ENCODE measurements at regions not wholly inside any gene's neighbourhood (a gene's known extent, or its start where the extent isn't known, plus 50 kb on each side); places are given as distances from the start of the nearest gene placed in this dataset.
A peak's percentile ranks its signal among the peaks of the same experiment; 100 is the strongest.

DNA sequence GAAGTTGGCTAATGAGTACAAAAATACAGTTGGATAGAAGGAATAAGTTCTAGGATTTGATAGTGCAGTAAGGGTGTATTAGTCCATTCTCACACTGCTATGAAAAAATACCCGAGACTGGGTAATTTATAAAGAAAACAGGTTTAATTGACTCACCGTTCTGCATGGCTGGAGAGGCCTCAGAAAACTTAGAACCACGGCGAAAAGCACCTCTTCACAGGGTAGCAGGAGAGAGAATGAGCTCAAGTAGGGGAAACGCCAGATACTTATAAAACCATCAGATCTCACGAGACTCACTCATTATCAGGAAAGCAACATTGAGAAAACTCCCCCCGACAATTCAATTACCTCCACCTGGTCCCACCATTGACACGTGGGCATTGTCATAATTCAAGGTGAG is 483.3 kb downstream of the TUSC7 start:
- 90 to 100% methylated on average over 1 to 8 of the region's 8 CpGs for WGBS, 2 experiments (ENCODE audit: insufficient coverage in 1 of 2, insufficient read length in 1 of 2)
- Mint-ChIP-seq H3K27me3 (ENCODE audit: insufficient read depth) (no peaks in the 10 kb centered on the region), H3K9me3 (no peaks in the 10 kb centered on the region), H3K4me3 (no peak overlapping the region), H3K27ac (no peak overlapping the region), H3K36me3 (ENCODE audit: low read depth) (no peaks in the 10 kb centered on the region), H3K4me1 (peaks cover 19% of the 10 kb centered on the region)
- Histone ChIP-seq H3K4me1 (ENCODE audit: control insufficient read depth, insufficient read depth, low read length) (peaks cover 4% of the 10 kb centered on the region), H3K27ac (ENCODE audit: low read depth, low read length) (no peak overlapping the region), H3K9me3 (ENCODE audit: control insufficient read depth, low read length) (no peaks in the 10 kb centered on the region), H3K4me3 (ENCODE audit: low read length) (no peak overlapping the region), H3K9ac (ENCODE audit: extremely low read depth, low read length, poor library complexity, severe bottlenecking) (no peak overlapping the region), H3K36me3 (ENCODE audit: control insufficient read depth, insufficient read depth, low read length) (no peaks in the 10 kb centered on the region), H3K27me3 (ENCODE audit: control insufficient read depth, insufficient read depth, low read length, poor library complexity, severe bottlenecking) (no peaks in the 10 kb centered on the region)
- no peak for DNase-seq
- TF ChIP-seq CTCF (conservative IDR thresholded peaks at IDR 0.05) = no peak

GRCh38 chr3:117193390-117193789 is 483.8 kb downstream of the TUSC7 start:
- peak; percentile 76 for TF ChIP-seq CTCF (conservative IDR thresholded peaks at IDR 0.05)
- no peaks in the 10 kb centered on the region for H3K9me3 Mint-ChIP-seq
- 62% methylated on average over 1 of the region's 2 CpGs; no CpG with 5 or more reads in 1 of the 2 experiments for WGBS, 2 experiments (ENCODE audit: insufficient coverage in 1 of 2, insufficient read length in 1 of 2)
- no peaks in the 10 kb centered on the region for H3K27me3 ChIP-seq (ENCODE audit: control insufficient read depth, insufficient read depth, low read length, poor library complexity, severe bottlenecking)
- H3K36me3 Mint-ChIP-seq (ENCODE audit: low read depth) = no peaks in the 10 kb centered on the region
- H3K27ac ChIP-seq (ENCODE audit: low read depth, low read length) = no peak overlapping the region
- H3K4me3 Mint-ChIP-seq = no peak overlapping the region
- H3K9me3 ChIP-seq (ENCODE audit: control insufficient read depth, low read length) = no peaks in the 10 kb centered on the region
- no peaks in the 10 kb centered on the region for H3K36me3 ChIP-seq (ENCODE audit: control insufficient read depth, insufficient read depth, low read length)
- no peak overlapping the region for H3K27ac Mint-ChIP-seq
- H3K4me1 ChIP-seq (ENCODE audit: control insufficient read depth, insufficient read depth, low read length) = peaks cover 4% of the 10 kb centered on the region
- H3K4me3 ChIP-seq (ENCODE audit: low read length) = no peak overlapping the region
- peaks cover 19% of the 10 kb centered on the region for H3K4me1 Mint-ChIP-seq
- H3K27me3 Mint-ChIP-seq (ENCODE audit: insufficient read depth) = no peaks in the 10 kb centered on the region
- no peak for DNase-seq
- H3K9ac ChIP-seq (ENCODE audit: extremely low read depth, low read length, poor library complexity, severe bottlenecking) = no peak overlapping the region

- Mint-ChIP-seq H3K36me3 (ENCODE audit: low read depth) (no peaks in the 10 kb centered on the region), H3K9me3 (no peaks in the 10 kb centered on the region), H3K4me3 (no peak overlapping the region), H3K4me1 (peaks cover 19% of the 10 kb centered on the region), H3K27me3 (ENCODE audit: insufficient read depth) (no peaks in the 10 kb centered on the region), H3K27ac (no peak overlapping the region)
- Histone ChIP-seq H3K36me3 (ENCODE audit: control insufficient read depth, insufficient read depth, low read length) (no peaks in the 10 kb centered on the region), H3K4me3 (ENCODE audit: low read length) (no peak overlapping the region), H3K9ac (ENCODE audit: extremely low read depth, low read length, poor library complexity, severe bottlenecking) (no peak overlapping the region), H3K27me3 (ENCODE audit: control insufficient read depth, insufficient read depth, low read length, poor library complexity, severe bottlenecking) (no peaks in the 10 kb centered on the region), H3K9me3 (ENCODE audit: control insufficient read depth, low read length) (no peaks in the 10 kb centered on the region), H3K4me1 (ENCODE audit: control insufficient read depth, insufficient read depth, low read length) (peaks cover 4% of the 10 kb centered on the region), H3K27ac (ENCODE audit: low read depth, low read length) (no peak overlapping the region)
- DNase-seq = no peak
- no peak for TF ChIP-seq CTCF (conservative IDR thresholded peaks at IDR 0.05)
These were observed 485.5 kb downstream of the TUSC7 start for GRCh38 chr3:117195034-117195433.

All from endodermal cell (in vitro differentiated cells).